IPS-20b (cell line): ENCODE measurements at regions not wholly inside any gene's neighbourhood (a gene's known extent, or its start where the extent isn't known, plus 50 kb on each side); places are given as distances from the start of the nearest gene placed in this dataset.

ENCODE experiments used
- H3K27ac ChIP-seq: one replicate; pipeline ENCODE4 v1.5.1; 2013; ENCODE audit warnings: low read length
- H3K27me3 ChIP-seq: 2 replicates; pipeline ENCODE4 v1.6.1; 2013; ENCODE audit warnings: mild to moderate bottlenecking, low read length, inconsistent platforms; ENCODE audit not compliant: insufficient read depth
- H3K36me3 ChIP-seq: 2 replicates; pipeline ENCODE4 v1.6.1; 2013; ENCODE audit warnings: low read depth, mild to moderate bottlenecking, inconsistent platforms, low read length, moderate library complexity; ENCODE audit not compliant: insufficient read depth
- H3K4me1 ChIP-seq: 2 replicates; pipeline ENCODE4 v1.6.1; 2013; ENCODE audit warnings: mild to moderate bottlenecking, control low read depth, inconsistent platforms, low read length, moderate library complexity; ENCODE audit not compliant: insufficient read depth
- H3K4me3 ChIP-seq: 2 replicates; pipeline ENCODE4 v1.5.1; 2013; ENCODE audit warnings: mild to moderate bottlenecking, low read length, inconsistent platforms
- H3K9ac ChIP-seq: 2 replicates; pipeline ENCODE4 v1.6.1; 2013; ENCODE audit warnings: low read depth, mild to moderate bottlenecking, inconsistent platforms, low read length, moderate library complexity
- H3K9me3 ChIP-seq: 2 replicates; pipeline ENCODE4 v1.6.1; 2013; ENCODE audit warnings: mild to moderate bottlenecking, low read depth, low read length, inconsistent platforms; ENCODE audit not compliant: insufficient read depth

GRCh38 chr4:87745064-87745807 lies 54.1 kb upstream of the IBSP start:
- Histone ChIP-seq H3K9me3 (no peaks in the 10 kb centered on the region), H3K4me3 (no peak overlapping the region), H3K27me3 (no peaks in the 10 kb centered on the region), H3K36me3 (no peaks in the 10 kb centered on the region), H3K9ac (no peak overlapping the region), H3K27ac (no peak overlapping the region), H3K4me1 (peaks cover 4% of the 10 kb centered on the region)

DNA sequence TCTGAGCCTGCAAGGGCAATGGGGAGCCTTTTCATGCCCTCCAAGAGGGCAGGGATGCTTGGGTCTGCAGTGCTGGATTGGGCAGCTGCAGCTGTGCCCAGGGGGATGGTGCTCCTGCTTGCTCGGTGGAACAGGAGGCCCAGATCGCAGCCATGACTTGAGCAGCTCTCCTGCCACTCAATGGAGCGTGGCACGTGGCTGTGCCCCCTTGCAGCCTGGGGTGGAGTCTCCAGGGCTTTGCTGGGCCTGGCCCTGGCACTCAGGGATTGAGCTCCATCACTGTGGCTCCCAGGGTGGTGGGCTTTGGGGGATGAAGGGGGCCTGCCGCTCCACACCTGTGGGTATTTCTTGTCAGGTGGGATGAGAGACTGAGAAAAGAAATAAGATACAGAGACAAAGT lies 53.4 kb upstream of the IBSP start:
- Histone ChIP-seq H3K4me3 (no peak overlapping the region), H3K9ac (no peak overlapping the region), H3K9me3 (no peaks in the 10 kb centered on the region), H3K36me3 (no peaks in the 10 kb centered on the region), H3K27ac (no peak overlapping the region), H3K4me1 (peaks cover 4% of the 10 kb centered on the region), H3K27me3 (no peaks in the 10 kb centered on the region)
